BE2C (cell line): ENCODE measurements at regions not wholly inside any gene's neighbourhood (a gene's known extent, or its start where the extent isn't known, plus 50 kb on each side); places are given as distances from the start of the nearest gene placed in this dataset.

Source experiments
- DNase-seq: peaks from one replicate; pipeline ENCODE4 v3.0.0-alpha.2; 2020
- H3K27me3 ChIP-seq: fragments of 250-450 bp; sonication (Bioruptor Pico); 2 replicates; pipeline ENCODE4 v1.5.1; 2020; ENCODE audit warnings: mild to moderate bottlenecking
- H3K36me3 ChIP-seq: fragments of 250-450 bp; sonication (Bioruptor Pico); 2 replicates; pipeline ENCODE4 v1.5.1; 2020; ENCODE audit warnings: mild to moderate bottlenecking
- H3K4me1 ChIP-seq: fragments of 250-450 bp; sonication (Bioruptor Pico); 2 replicates; pipeline ENCODE4 v1.5.1; 2020
- H3K4me3 ChIP-seq: 2 replicates; pipeline ENCODE4 v1.5.1; 2011; ENCODE audit warnings: low read depth, low read length
- H3K9me3 ChIP-seq: fragments of 250-450 bp; sonication (Bioruptor Pico); 2 replicates; pipeline ENCODE4 v1.5.1; 2020
- TF ChIP-seq, protein P1 (sequence below): IDR thresholded peaks from 2 replicates; pipeline ENCODE4 v1.5.1; 2012; ENCODE audit warnings: mild to moderate bottlenecking, low read depth, low read length

DNA sequence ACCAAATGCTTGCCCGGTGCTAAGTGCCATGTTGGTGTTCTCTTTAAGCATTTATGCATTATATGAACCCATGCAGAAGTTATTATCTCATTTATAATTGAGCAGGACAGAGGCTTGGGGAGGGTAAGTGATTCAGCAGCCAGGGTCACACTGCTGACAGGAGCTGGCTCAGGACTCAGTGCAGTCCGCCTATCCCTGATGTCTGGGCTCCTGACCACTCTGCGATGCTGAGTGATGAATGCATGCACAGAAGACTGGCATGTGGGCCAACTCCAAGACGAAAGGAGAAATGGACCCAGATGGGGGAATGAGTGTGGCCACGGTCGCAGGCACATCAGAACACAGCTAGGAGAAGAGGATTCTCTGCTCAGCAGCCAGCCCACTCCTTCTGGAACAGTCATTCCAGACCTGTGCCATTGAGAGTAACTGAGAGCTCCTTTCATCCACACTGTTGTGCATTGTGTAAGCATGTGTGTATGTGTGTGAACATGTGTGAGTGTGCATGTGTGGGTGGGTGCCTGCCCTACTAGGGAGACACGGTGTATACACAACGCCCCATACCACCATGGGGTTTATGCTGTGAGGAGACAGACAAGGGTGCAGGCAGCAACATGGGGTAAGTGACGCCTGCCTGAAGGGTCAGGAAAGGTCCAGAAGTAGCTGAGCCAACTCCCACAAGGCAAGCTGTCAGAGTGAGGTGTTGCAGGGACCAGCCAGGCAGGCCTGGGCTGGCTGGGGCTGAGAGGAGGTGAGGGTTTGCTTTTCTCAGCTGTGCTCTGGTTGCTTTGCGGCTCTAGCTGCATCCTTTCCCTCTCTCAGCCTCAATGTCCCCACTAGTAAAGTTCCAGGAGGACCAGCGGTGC lies 97.8 kb upstream of the PMEPA1 start:
- no peak for DNase-seq
- no peak overlapping the region for H3K4me3 ChIP-seq
- H3K9me3 ChIP-seq, result no peaks in the 10 kb centered on the region
- H3K4me1 ChIP-seq, result no peaks in the 10 kb centered on the region
- no peaks in the 10 kb centered on the region for H3K36me3 ChIP-seq
- H3K27me3 ChIP-seq, result no peaks in the 10 kb centered on the region
- TF ChIP-seq, protein P1, sequence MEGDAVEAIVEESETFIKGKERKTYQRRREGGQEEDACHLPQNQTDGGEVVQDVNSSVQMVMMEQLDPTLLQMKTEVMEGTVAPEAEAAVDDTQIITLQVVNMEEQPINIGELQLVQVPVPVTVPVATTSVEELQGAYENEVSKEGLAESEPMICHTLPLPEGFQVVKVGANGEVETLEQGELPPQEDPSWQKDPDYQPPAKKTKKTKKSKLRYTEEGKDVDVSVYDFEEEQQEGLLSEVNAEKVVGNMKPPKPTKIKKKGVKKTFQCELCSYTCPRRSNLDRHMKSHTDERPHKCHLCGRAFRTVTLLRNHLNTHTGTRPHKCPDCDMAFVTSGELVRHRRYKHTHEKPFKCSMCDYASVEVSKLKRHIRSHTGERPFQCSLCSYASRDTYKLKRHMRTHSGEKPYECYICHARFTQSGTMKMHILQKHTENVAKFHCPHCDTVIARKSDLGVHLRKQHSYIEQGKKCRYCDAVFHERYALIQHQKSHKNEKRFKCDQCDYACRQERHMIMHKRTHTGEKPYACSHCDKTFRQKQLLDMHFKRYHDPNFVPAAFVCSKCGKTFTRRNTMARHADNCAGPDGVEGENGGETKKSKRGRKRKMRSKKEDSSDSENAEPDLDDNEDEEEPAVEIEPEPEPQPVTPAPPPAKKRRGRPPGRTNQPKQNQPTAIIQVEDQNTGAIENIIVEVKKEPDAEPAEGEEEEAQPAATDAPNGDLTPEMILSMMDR, result no peak

DNA sequence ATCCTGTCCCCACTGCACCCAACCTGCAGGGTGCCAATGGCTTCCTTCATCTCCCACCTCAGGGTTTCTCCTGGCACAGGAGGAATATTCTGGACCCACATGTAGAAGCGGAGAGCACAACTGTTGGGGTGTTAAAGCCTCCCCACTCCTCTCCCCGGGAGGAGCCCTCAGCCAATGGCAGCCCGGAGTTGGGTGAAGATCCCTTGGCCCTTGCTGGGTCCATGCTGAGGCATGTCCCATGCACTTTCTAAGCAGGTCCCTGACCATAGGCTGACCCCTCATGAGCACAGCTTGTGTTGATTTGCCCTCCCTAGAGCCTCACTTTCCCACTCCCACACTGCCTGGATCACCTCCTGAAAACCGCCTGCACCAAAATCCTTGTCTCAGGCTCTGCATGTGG lies 97.2 kb upstream of the PMEPA1 start:
- no peaks in the 10 kb centered on the region for H3K9me3 ChIP-seq
- no peak overlapping the region for H3K4me3 ChIP-seq
- DNase-seq, result no peak
- no peaks in the 10 kb centered on the region for H3K36me3 ChIP-seq
- no peaks in the 10 kb centered on the region for H3K27me3 ChIP-seq
- TF ChIP-seq, protein P1, result no peak
- no peaks in the 10 kb centered on the region for H3K4me1 ChIP-seq

DNA sequence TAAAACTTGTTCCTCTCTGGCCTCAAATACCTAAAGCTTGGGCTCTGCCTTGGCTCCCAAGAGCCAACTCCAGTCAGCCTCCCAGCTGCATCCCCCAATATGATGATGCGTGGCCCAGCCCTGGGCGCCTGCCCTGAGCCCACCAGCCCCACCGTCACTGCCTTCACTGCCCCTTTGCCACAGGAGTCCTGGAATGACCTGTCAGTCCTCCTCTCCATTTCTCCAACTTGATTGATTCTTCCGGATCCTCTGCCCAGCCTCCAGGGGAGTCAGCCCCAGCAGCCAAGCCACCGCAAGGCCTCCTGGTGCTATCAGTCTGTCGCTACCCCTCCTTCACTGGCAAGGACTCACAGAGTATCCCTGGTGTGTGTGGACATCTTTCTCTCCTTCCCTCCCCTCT lies 96.7 kb upstream of the PMEPA1 start:
- Histone ChIP-seq H3K9me3 (no peaks in the 10 kb centered on the region), H3K4me3 (no peak overlapping the region), H3K36me3 (no peaks in the 10 kb centered on the region), H3K27me3 (no peaks in the 10 kb centered on the region), H3K4me1 (no peaks in the 10 kb centered on the region)
- DNase-seq, result no peak
- TF ChIP-seq, protein P1, result no peak

DNA sequence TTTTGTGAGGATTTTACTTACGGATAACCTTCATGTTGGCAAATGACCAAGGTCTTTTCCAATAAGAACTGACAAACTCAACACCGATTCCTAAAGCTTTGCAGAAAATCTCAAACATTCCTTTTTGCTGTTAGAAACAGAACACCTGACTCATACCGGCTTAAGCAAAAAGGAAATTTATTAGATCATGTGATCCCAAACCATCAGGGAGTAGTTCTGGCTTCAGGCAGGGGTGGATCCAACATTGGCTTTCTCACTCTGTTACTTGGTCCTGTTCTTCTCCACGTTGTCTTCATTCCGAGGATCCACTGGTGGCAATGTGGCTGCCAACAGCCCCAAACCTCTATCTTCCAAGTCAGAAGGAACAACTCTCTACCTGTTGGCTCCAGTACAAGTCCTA lies 95.9 kb upstream of the PMEPA1 start:
- DNase-seq, result no peak

DNA sequence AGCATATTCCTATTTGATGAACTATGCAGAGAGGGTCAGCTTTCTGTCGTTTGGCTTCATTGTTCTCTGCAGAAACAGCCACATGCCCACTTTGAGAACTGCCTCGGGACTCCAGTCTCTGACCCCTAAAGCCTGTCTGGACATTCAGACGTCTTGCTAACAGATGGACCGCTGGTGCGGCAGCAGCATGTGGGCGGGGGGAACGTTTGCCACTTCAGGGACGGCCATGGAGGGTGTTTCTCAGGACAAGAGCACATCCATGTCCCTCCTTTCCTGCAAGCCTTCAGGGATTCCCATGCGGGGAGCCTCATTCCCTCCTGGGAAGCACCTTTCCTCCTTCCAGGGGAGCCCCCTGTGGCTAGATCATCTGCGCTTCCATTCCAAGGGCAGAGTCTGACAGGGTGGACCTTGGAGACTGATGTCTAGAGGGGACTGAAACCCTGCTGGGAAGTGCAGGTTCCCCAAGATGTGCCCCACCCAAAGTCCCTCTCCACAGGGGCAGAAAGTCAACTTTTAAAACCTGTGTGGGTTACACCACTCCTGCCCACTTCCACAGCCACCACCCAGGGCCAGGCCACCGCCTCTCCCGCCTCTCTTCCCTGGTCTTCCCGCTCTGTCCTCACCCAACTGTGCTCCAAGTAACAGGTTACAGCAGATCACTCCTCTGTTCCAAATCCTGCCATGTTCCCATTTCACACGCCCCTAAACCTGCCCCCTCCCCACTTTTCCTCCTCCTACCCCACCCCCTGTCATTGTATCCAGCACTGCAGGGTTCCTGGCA lies 94.8 kb upstream of the PMEPA1 start:
- Histone ChIP-seq H3K9me3 (no peaks in the 10 kb centered on the region), H3K4me3 (no peak overlapping the region), H3K4me1 (no peaks in the 10 kb centered on the region), H3K36me3 (no peaks in the 10 kb centered on the region), H3K27me3 (no peaks in the 10 kb centered on the region)
- TF ChIP-seq, protein P1, result no peak
- DNase-seq, result no peak

More for the DNA sequence above, 95.9 kb upstream of the PMEPA1 start:
- TF ChIP-seq, protein P1, result no peak
- Histone ChIP-seq H3K4me3 (no peak overlapping the region), H3K4me1 (no peaks in the 10 kb centered on the region), H3K27me3 (no peaks in the 10 kb centered on the region), H3K36me3 (no peaks in the 10 kb centered on the region), H3K9me3 (no peaks in the 10 kb centered on the region)
